AG10803 (cell line): ENCODE measurements at regions not wholly inside any gene's neighbourhood (a gene's known extent, or its start where the extent isn't known, plus 50 kb on each side); places are given as distances from the start of the nearest gene placed in this dataset.

ENCODE experiments used
- DNase-seq: peaks from one replicate; pipeline ENCODE4 v3.0.0; 2010; ENCODE audit warnings: low read depth
- H3K4me3 ChIP-seq: 2 replicates; pipeline ENCODE4 v1.5.1; 2011; ENCODE audit warnings: mild to moderate bottlenecking, low read length, control low read depth
- TF ChIP-seq, protein P1 (sequence below): conservative IDR thresholded peaks from 2 replicates; pipeline ENCODE4 v1.5.1; 2011; ENCODE audit warnings: mild to moderate bottlenecking, low read length, control low read depth, inconsistent platforms

- TF ChIP-seq, protein P1, sequence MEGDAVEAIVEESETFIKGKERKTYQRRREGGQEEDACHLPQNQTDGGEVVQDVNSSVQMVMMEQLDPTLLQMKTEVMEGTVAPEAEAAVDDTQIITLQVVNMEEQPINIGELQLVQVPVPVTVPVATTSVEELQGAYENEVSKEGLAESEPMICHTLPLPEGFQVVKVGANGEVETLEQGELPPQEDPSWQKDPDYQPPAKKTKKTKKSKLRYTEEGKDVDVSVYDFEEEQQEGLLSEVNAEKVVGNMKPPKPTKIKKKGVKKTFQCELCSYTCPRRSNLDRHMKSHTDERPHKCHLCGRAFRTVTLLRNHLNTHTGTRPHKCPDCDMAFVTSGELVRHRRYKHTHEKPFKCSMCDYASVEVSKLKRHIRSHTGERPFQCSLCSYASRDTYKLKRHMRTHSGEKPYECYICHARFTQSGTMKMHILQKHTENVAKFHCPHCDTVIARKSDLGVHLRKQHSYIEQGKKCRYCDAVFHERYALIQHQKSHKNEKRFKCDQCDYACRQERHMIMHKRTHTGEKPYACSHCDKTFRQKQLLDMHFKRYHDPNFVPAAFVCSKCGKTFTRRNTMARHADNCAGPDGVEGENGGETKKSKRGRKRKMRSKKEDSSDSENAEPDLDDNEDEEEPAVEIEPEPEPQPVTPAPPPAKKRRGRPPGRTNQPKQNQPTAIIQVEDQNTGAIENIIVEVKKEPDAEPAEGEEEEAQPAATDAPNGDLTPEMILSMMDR, result no peak
- no peak overlapping the region for H3K4me3 ChIP-seq
- DNase-seq, result no peak
Observed at GRCh38 chr1:78224246-78224785, 178.6 kb downstream of the GIPC2 start.

GRCh38 chr1:78224861-78225552 lies 179.2 kb downstream of the GIPC2 start:
- no peak for DNase-seq
- TF ChIP-seq, protein P1, result no peak
- H3K4me3 ChIP-seq, result no peak overlapping the region

- no peak for DNase-seq
- H3K4me3 ChIP-seq, result no peak overlapping the region
- TF ChIP-seq, protein P1, result no peak
Observed at GRCh38 chr1:78226784-78227183, 181.0 kb downstream of the GIPC2 start.

GRCh38 chr1:78227705-78228635 lies 182.2 kb downstream of the GIPC2 start:
- TF ChIP-seq, protein P1, result no peak
- DNase-seq, result no peak
- H3K4me3 ChIP-seq, result no peak overlapping the region

DNA sequence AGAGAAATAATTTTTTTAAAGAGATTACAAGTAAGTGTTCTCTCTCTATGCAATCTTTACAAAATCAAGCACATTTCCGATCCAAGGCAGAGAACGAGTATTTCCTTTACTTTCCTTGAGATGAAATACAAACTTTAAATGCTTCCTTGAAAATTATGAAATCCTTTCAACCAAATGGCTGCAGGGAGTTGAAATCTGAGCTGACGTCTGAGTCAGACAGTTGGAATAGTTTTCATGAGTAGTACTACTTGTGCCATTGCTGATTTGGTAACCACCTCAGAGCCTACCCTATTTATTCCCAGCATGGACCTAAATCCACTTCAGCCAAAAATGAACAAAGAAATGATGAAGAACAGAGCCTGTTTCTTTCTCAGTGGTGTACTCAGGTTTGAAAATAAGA lies 183.6 kb downstream of the GIPC2 start:
- peak; percentile 85 for DNase-seq
- TF ChIP-seq, protein P1, result no peak
- H3K4me3 ChIP-seq, result no peak overlapping the region

GRCh38 chr1:78231477-78231876 lies 185.7 kb downstream of the GIPC2 start:
- no peak overlapping the region for H3K4me3 ChIP-seq
- DNase-seq, result no peak
- TF ChIP-seq, protein P1, result no peak
